Fibroblast of mammary gland (primary cell): ENCODE measurements at regions not wholly inside any gene's neighbourhood (a gene's known extent, or its start where the extent isn't known, plus 50 kb on each side); places are given as distances from the start of the nearest gene placed in this dataset.
A peak's percentile ranks its signal among the peaks of the same experiment; 100 is the strongest.

Experiments
- DNase-seq: peaks from one replicate; pipeline ENCODE4 v3.0.0-alpha.2; 2010; ENCODE audit warnings: low read depth
- H3K4me3 ChIP-seq: 2 replicates; pipeline ENCODE4 v1.5.1; 2011; ENCODE audit warnings: low read depth, mild to moderate bottlenecking, low read length, moderate library complexity; ENCODE audit not compliant: control insufficient read depth
- CTCF ChIP-seq: conservative IDR thresholded peaks from 2 replicates; pipeline ENCODE4 v1.5.1; 2011; ENCODE audit warnings: low read depth, low read length, inconsistent platforms; ENCODE audit not compliant: control insufficient read depth, insufficient read depth

GRCh38 chr3:11944052-11944673, 60.0 kb upstream of the SYN2 start:
- DNase-seq: peak; percentile 45
- TF ChIP-seq CTCF: peak; percentile 87
- no peak overlapping the region for H3K4me3 ChIP-seq

GRCh38 chr3:11948331-11948730, 55.9 kb upstream of the SYN2 start:
- DNase-seq: no peak
- TF ChIP-seq CTCF: no peak
- no peak overlapping the region for H3K4me3 ChIP-seq

- no peak for TF ChIP-seq CTCF
- DNase-seq: no peak
- no peak overlapping the region for H3K4me3 ChIP-seq
Observed at GRCh38 chr3:11948866-11949265, 55.3 kb upstream of the SYN2 start.

GRCh38 chr3:11949351-11949750, 54.8 kb upstream of the SYN2 start:
- no peak overlapping the region for H3K4me3 ChIP-seq
- DNase-seq: no peak
- TF ChIP-seq CTCF: no peak

- H3K4me3 ChIP-seq: no peak overlapping the region
- DNase-seq: no peak
- TF ChIP-seq CTCF: no peak
Observed at GRCh38 chr3:11950576-11950975, 53.6 kb upstream of the SYN2 start.

GRCh38 chr3:11953350-11953749, 50.8 kb upstream of the SYN2 start:
- no peak for DNase-seq
- H3K4me3 ChIP-seq: no peak overlapping the region
- no peak for TF ChIP-seq CTCF

GRCh38 chr3:11953778-11954177, 50.4 kb upstream of the SYN2 start:
- TF ChIP-seq CTCF: no peak
- H3K4me3 ChIP-seq: no peak overlapping the region
- no peak for DNase-seq
